ENCODE measurements at regions not wholly inside any gene's neighbourhood (a gene's known extent, or its start where the extent isn't known, plus 50 kb on each side); places are given as distances from the start of the nearest gene placed in this dataset.

DNA sequence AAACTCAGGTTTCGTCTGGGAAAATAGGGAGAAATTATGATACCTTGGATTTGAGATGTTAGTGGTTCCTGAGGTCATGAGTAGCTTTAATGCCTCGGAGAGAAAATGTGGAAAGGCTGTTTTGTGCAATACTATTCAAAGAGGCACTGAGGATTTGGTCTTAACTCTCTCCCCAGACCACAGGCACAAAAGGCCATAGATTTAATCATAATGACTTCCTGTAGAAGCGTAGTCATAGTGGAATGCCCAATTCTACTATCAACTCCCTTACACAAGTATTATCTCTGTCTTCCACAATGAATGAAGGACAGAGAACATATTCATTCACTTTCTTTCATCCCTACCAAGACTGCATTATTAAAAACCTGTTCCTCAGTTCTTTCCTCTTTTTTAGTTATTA lies 153.0 kb upstream of the FTMT start:
- TF ChIP-seq KLF1 (tag; IDR thresholded peaks at IDR 0.05) (no peak), L3MBTL2 (IDR thresholded peaks at IDR 0.05) (no peak), NFIC (IDR thresholded peaks at IDR 0.05) (no peak), NRF1 (conservative IDR thresholded peaks at IDR 0.05 in 1 of 2, IDR thresholded peaks at IDR 0.05 in 1 of 2) (no peak), ETS2 (tag; IDR thresholded peaks at IDR 0.05; ENCODE audit: borderline replicate concordance, poor library complexity, severe bottlenecking) (no peak), EZH2 (IDR thresholded peaks at IDR 0.05; ENCODE audit: borderline replicate concordance, low read depth, low read length) (no peak), ETV6 (IDR thresholded peaks at IDR 0.05; ENCODE audit: borderline replicate concordance in 1 of 2, low read depth in 2 of 2, low read length in 1 of 2) (no peak), ETV6 (CRISPR knock-in tag; IDR thresholded peaks at IDR 0.05; ENCODE audit: borderline replicate concordance) (no peak), ZFP36 (IDR thresholded peaks at IDR 0.05; ENCODE audit: low read depth, low read length, partially characterized antibody) (no peak), SP1 (CRISPR knock-in tag; IDR thresholded peaks at IDR 0.05) (no peak), CBFB (CRISPR knock-in tag; IDR thresholded peaks at IDR 0.05) (no peak), POLR2A (conservative IDR thresholded peaks at IDR 0.05) (no peak)
- TF ChIP-seq, protein P1, sequence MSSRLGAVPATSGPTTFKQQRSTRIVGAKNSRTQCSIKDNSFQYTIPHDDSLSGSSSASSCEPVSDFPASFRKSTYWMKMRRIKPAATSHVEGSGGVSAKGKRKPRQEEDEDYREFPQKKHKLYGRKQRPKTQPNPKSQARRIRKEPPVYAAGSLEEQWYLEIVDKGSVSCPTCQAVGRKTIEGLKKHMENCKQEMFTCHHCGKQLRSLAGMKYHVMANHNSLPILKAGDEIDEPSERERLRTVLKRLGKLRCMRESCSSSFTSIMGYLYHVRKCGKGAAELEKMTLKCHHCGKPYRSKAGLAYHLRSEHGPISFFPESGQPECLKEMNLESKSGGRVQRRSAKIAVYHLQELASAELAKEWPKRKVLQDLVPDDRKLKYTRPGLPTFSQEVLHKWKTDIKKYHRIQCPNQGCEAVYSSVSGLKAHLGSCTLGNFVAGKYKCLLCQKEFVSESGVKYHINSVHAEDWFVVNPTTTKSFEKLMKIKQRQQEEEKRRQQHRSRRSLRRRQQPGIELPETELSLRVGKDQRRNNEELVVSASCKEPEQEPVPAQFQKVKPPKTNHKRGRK (tag; IDR thresholded peaks at IDR 0.05), result no peak
- TF ChIP-seq, protein P2, sequence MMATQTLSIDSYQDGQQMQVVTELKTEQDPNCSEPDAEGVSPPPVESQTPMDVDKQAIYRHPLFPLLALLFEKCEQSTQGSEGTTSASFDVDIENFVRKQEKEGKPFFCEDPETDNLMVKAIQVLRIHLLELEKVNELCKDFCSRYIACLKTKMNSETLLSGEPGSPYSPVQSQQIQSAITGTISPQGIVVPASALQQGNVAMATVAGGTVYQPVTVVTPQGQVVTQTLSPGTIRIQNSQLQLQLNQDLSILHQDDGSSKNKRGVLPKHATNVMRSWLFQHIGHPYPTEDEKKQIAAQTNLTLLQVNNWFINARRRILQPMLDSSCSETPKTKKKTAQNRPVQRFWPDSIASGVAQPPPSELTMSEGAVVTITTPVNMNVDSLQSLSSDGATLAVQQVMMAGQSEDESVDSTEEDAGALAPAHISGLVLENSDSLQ (IDR thresholded peaks at IDR 0.05), result no peak

Data from K562 (cell line).